HCT116 (cell line): ENCODE measurements at regions not wholly inside any gene's neighbourhood (a gene's known extent, or its start where the extent isn't known, plus 50 kb on each side); places are given as distances from the start of the nearest gene placed in this dataset.
"Not testable (repeated sequence)": the region's sequence is repeated elsewhere in the genome, so short reads cannot be mapped to it uniquely, and the experiment has no call there.

Experiments
- ATAC-seq: fragments of 200-7000 bp; cut with Tn5 transposase; 2 replicates; pipeline ENCODE4 v1.9.1; 2020; ENCODE audit warnings: mild to moderate bottlenecking, moderate library complexity
- BruUV-seq: library from RNA; stranded (reverse); fragments of 400-500 nt; replicated peaks from 2 replicates; lab custom pipeline; 2021; lab: Mats Ljungman, UMichigan
- CTCF ChIA-PET: fragments of 300-600 bp; sonication (Branson Sonifier 250); formaldehyde crosslinking; loops from one replicate; lab custom pipeline; 2021; ENCODE audit warnings: antibody characterized with exemption; lab: Charles Lee
- POLR2A ChIA-PET: fragments of 300-600, 350-600 bp; sonication (Branson Sonifier 250); formaldehyde crosslinking; loops from one replicate; lab custom pipeline; 2021; ENCODE audit warnings: antibody characterized with exemption; lab: Charles Lee
- RAD21 ChIA-PET, 2 experiments: fragments of 300-600 bp; sonication (Branson Sonifier 250); formaldehyde crosslinking; loops; one replicate each; lab custom pipeline; 2023; ENCODE audit warnings: low total read pairs in 2 of 2; ENCODE audit not compliant: uncharacterized antibody in 2 of 2, unreplicated experiment in 2 of 2, low non-redundant PET in 1 of 2; lab: Charles Lee
- DNase-seq: peaks from one replicate; pipeline ENCODE4 v3.0.0-alpha.2; 2010; ENCODE audit warnings: low read depth, low spot score
- H2AFZ ChIP-seq: fragments of 200-600 bp; shearing (Covaris generic), sonication (generic); 2 replicates; pipeline ENCODE4 v1.6.1; 2017; ENCODE audit warnings: low read depth, mixed run types, mixed read lengths, antibody characterized with exemption, low read length; ENCODE audit not compliant: poor library complexity, severe bottlenecking
- H3K27ac ChIP-seq: 2 replicates; pipeline ENCODE4 v1.5.1; 2012; ENCODE audit warnings: low read depth, low read length
- H3K27me3 ChIP-seq: fragments of 200-600 bp; sonication (generic); 2 replicates; pipeline ENCODE4 v1.6.1; 2016; ENCODE audit warnings: mixed run types, low read length, mixed read lengths; ENCODE audit not compliant: insufficient read depth
- H3K36me3 ChIP-seq, 2 experiments: fragments of 200-500 bp in 1 of 2; fragments of 200-600 bp in 1 of 2; sonication (Bioruptor generic) in 1 of 2; sonication (generic) in 1 of 2; 2 replicates each; pipeline versions ENCODE4 v1.5.1 to v1.6.1; 2014 to 2016; ENCODE audit warnings: low read length in 2 of 2, inconsistent platforms in 1 of 2, mixed read lengths in 1 of 2, mixed run types in 1 of 2; ENCODE audit not compliant: insufficient read depth in 2 of 2, control insufficient read depth in 1 of 2
- H3K4me1 ChIP-seq, 2 experiments: fragments of 200-600 bp in 1 of 2; sonication (generic) in 1 of 2; 2 replicates each; pipeline versions ENCODE4 v1.5.1 to v1.6.1; 2012 to 2017; ENCODE audit warnings: low read length in 2 of 2, inconsistent platforms in 1 of 2, mild to moderate bottlenecking in 1 of 2, mixed read lengths in 1 of 2, mixed run types in 1 of 2, moderate library complexity in 1 of 2; ENCODE audit not compliant: insufficient read depth in 2 of 2, control insufficient read depth in 1 of 2
- H3K4me2 ChIP-seq: fragments of 200-600 bp; sonication (generic); 2 replicates; pipeline ENCODE4 v1.6.1; 2017; ENCODE audit warnings: mixed run types, low read length, mixed read lengths
- H3K4me3 ChIP-seq, 2 experiments: fragments of 200-600 bp in 1 of 2; sonication (generic) in 1 of 2; replicated peaks in 1 of 2; 2 replicates each; pipeline ENCODE4 v1.5.1; 2011 to 2016; ENCODE audit warnings: low read length in 2 of 2, control low read depth in 1 of 2, low read depth in 1 of 2, mild to moderate bottlenecking in 1 of 2, mixed read lengths in 1 of 2, mixed run types in 1 of 2
- H3K79me2 ChIP-seq: fragments of 200-600 bp; sonication (generic); 2 replicates; pipeline ENCODE4 v1.6.1; 2017; ENCODE audit warnings: mild to moderate bottlenecking, mixed run types, low read length, moderate library complexity, mixed read lengths; ENCODE audit not compliant: insufficient read depth
- H3K9ac ChIP-seq: fragments of 200-600 bp; sonication (generic); 2 replicates; pipeline ENCODE4 v1.6.1; 2016; ENCODE audit warnings: low read length, mixed read lengths
- H3K9me2 ChIP-seq: fragments of 200-600 bp; sonication (generic), shearing (Covaris generic); 2 replicates; pipeline ENCODE4 v1.6.1; 2017; ENCODE audit warnings: mixed run types, mild to moderate bottlenecking, moderate library complexity; ENCODE audit not compliant: insufficient read depth
- H3K9me3 ChIP-seq, 2 experiments: fragments of 200-500 bp in 1 of 2; fragments of 200-600 bp in 1 of 2; sonication (Bioruptor generic) in 1 of 2; sonication (generic) in 1 of 2; 2 replicates each; pipeline ENCODE4 v1.6.1; 2014 to 2017; ENCODE audit warnings: low read length in 2 of 2, mixed read lengths in 2 of 2, inconsistent platforms in 1 of 2, low read depth in 1 of 2, mild to moderate bottlenecking in 1 of 2, mixed run types in 1 of 2, moderate library complexity in 1 of 2; ENCODE audit not compliant: control insufficient read depth in 1 of 2, insufficient read depth in 1 of 2
- H4K20me1 ChIP-seq: fragments of 200-600 bp; sonication (generic), shearing (Covaris generic); 2 replicates; pipeline ENCODE4 v1.6.1; 2017; ENCODE audit warnings: mixed run types, mild to moderate bottlenecking, moderate library complexity; ENCODE audit not compliant: insufficient read depth
- CBX3 ChIP-seq: IDR thresholded peaks from 2 replicates; pipeline ENCODE4 v1.6.1; 2012; ENCODE audit warnings: low read depth
- ELF1 ChIP-seq: IDR thresholded peaks from 2 replicates; pipeline ENCODE4 v1.6.1; 2012; ENCODE audit warnings: low read depth, borderline replicate concordance
- EZH2 ChIP-seq: fragments of 200-600 bp; sonication (generic); IDR thresholded peaks from 2 replicates; pipeline ENCODE4 v1.6.1; 2017; ENCODE audit warnings: antibody characterized with exemption, mixed run types
- EZH2phosphoT487 ChIP-seq: fragments of 200-600 bp; IDR thresholded peaks from 2 replicates; pipeline ENCODE4 v1.6.1; 2018; ENCODE audit warnings: antibody characterized with exemption, borderline replicate concordance
- FOSL1 ChIP-seq: IDR thresholded peaks from 2 replicates; pipeline ENCODE4 v1.6.1; 2012; ENCODE audit warnings: low read depth
- SRF ChIP-seq: IDR thresholded peaks from 2 replicates; pipeline ENCODE4 v1.6.1; 2012; ENCODE audit warnings: low read depth
- TCF7L2 ChIP-seq: IDR thresholded peaks from 2 replicates; pipeline ENCODE4 v1.7.0; 2011; ENCODE audit warnings: borderline replicate concordance, inconsistent platforms; ENCODE audit not compliant: insufficient read depth, insufficient read length; ENCODE audit errors: extremely low read depth
- YY1 ChIP-seq: IDR thresholded peaks from 2 replicates; pipeline ENCODE4 v1.6.1; 2011; ENCODE audit warnings: low read length, low read depth, moderate library complexity, mild to moderate bottlenecking; ENCODE audit not compliant: insufficient replicate concordance; ENCODE audit errors: extremely low read depth
- ZFX ChIP-seq: fragments of 450-650 bp; IDR thresholded peaks from 2 replicates; pipeline ENCODE4 v1.6.1; 2017
- intact Hi-C: fragments of 100-400 bp; cut with micrococcal nuclease; formaldehyde crosslinking; loops from 2 replicates; pipeline ENCODE4 v1.10.0; 2022
- TF ChIP-seq, protein P1 (sequence below): IDR thresholded peaks from 2 replicates; pipeline ENCODE4 v1.6.1; 2011; ENCODE audit warnings: mild to moderate bottlenecking, low read length, moderate library complexity; ENCODE audit not compliant: insufficient replicate concordance; ENCODE audit errors: extremely low read depth

DNA sequence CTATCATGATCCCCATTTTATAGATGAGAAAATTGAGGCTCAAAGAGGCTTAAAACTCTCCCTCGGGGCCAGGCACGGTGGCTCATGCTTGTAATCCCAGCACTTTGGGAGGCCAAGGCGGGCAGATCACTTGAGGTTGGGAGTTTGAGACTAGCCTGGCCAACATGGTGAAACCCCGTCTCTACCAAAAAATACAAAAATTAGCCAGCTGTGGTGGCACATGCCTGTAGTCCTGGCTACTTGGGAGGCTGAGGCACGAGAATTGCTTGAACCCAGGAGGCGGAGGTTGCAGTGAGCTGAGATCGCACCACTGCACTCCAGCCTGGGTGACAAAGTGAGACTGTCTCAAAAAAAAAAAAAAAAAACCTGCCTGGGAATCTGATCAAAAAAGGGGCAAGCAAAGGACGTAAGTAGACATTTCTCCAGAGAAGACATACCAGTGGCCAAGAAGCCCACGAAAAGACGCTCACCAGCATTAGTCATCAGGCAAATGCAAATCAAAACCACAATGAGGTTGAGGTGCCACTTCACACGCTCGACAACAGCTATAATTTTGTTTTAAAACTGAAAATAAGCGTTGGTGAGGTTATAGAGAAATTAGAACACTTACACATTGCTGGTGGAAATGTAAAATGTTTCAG is 115.1 kb upstream of the TNRC6C start:
- H3K9me2 ChIP-seq, H3K9ac ChIP-seq, H3K27me3 ChIP-seq, H2AFZ ChIP-seq, H3K36me3 ChIP-seq, POLR2A ChIA-PET, DNase-seq, BruUV-seq, H3K27ac ChIP-seq: not testable (repeated sequence)
- TF ChIP-seq CBX3, result 0 out of 2 replicates have a peak, but pooled peaks have one; percentile 5
- TF ChIP-seq FOSL1, result 0 out of 2 replicates have a peak, but pooled peaks have one; percentile 17
- TF ChIP-seq, all 23 proteins: peak for 2; not testable (repeated sequence) for 21
- Histone ChIP-seq H3K4me1 (peaks cover 9 to 26% of the 10 kb centered on the region in 2 experiments), H3K4me2 (peak overlapping the region; percentile 42)
- H4K20me1 ChIP-seq, ATAC-seq, intact Hi-C loops, H3K9me3 ChIP-seq, H3K4me3 ChIP-seq, H3K79me2 ChIP-seq: not testable (repeated sequence)
- RAD21 ChIA-PET, result interaction anchor here in 1 of 2 experiments (0.6 kb wide), 1 partner anchor 709 kb away, joined by 6 read pairs; no protein-coding TSS in a partner anchor
- CTCF ChIA-PET, result interaction anchor here (1.6 kb wide), 1 partner anchor 9 kb away, joined by 5 read pairs; no protein-coding TSS in a partner anchor

- CTCF ChIA-PET, result interaction anchor here (1.6 kb wide), 1 partner anchor 9 kb away, joined by 5 read pairs; no protein-coding TSS in a partner anchor
- H4K20me1 ChIP-seq, result no peaks in the 10 kb centered on the region
- POLR2A ChIA-PET, result no interaction called here
- ATAC-seq (no peak), DNase-seq (no peak)
- H3K27ac ChIP-seq, result no peak overlapping the region
- no peaks in the 10 kb centered on the region for H3K9me2 ChIP-seq
- TF ChIP-seq CBX3, result no peak
- TF ChIP-seq, protein P1, sequence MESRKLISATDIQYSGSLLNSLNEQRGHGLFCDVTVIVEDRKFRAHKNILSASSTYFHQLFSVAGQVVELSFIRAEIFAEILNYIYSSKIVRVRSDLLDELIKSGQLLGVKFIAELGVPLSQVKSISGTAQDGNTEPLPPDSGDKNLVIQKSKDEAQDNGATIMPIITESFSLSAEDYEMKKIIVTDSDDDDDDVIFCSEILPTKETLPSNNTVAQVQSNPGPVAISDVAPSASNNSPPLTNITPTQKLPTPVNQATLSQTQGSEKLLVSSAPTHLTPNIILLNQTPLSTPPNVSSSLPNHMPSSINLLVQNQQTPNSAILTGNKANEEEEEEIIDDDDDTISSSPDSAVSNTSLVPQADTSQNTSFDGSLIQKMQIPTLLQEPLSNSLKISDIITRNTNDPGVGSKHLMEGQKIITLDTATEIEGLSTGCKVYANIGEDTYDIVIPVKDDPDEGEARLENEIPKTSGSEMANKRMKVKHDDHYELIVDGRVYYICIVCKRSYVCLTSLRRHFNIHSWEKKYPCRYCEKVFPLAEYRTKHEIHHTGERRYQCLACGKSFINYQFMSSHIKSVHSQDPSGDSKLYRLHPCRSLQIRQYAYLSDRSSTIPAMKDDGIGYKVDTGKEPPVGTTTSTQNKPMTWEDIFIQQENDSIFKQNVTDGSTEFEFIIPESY, result no peak
- TF ChIP-seq SRF, result no peak
- no peak for TF ChIP-seq TCF7L2
- no peak for TF ChIP-seq YY1
- TF ChIP-seq EZH2, result no peak
- no peak for TF ChIP-seq ZFX
- TF ChIP-seq FOSL1, result no peak
- no peak for TF ChIP-seq ELF1
- no peak for TF ChIP-seq EZH2phosphoT487
- H3K4me1 ChIP-seq, result peaks cover 9 to 26% of the 10 kb centered on the region in 2 experiments
- H3K9ac ChIP-seq, result no peak overlapping the region
- H3K27me3 ChIP-seq, result no peaks in the 10 kb centered on the region
- no peaks in the 10 kb centered on the region for H3K36me3 ChIP-seq
- RAD21 ChIA-PET, result no interaction called here
- H3K4me3 ChIP-seq, result no peak overlapping the region
- H3K9me3 ChIP-seq, result no peaks in the 10 kb centered on the region
- no peaks in the 10 kb centered on the region for H3K79me2 ChIP-seq
- no TSS peak for BruUV-seq
- peak overlapping the region; percentile 34; the same call in 1 of the 2 replicates for H3K4me2 ChIP-seq
- intact Hi-C loops, result no loop called here
- no peak overlapping the region for H2AFZ ChIP-seq
Measured at GRCh38 chr17:77843896-77844295, 114.6 kb upstream of the TNRC6C start.
